A673 (cell line): ENCODE measurements at regions not wholly inside any gene's neighbourhood (a gene's known extent, or its start where the extent isn't known, plus 50 kb on each side); places are given as distances from the start of the nearest gene placed in this dataset.

Experiments used
- BruUV-seq: library from RNA; stranded (reverse); fragments of 400-500 nt; replicated peaks from 2 replicates; lab custom pipeline; 2021; lab: Mats Ljungman, UMichigan
- CTCF ChIA-PET: fragments of 300-600 bp; sonication (Branson Sonifier 250); formaldehyde crosslinking; loops from one replicate; lab custom pipeline; 2022; ENCODE audit warnings: antibody characterized with exemption; lab: Charles Lee
- POLR2A ChIA-PET: fragments of 300-600 bp; sonication (Branson Sonifier 250); formaldehyde crosslinking; loops from one replicate; lab custom pipeline; 2022; ENCODE audit warnings: antibody characterized with exemption; ENCODE audit not compliant: low non-redundant PET; lab: Charles Lee
- DNase-seq: peaks from one replicate; pipeline ENCODE4 v3.0.0-alpha.2; 2015; ENCODE audit warnings: low spot score
- H3K27ac ChIP-seq: fragments of 200-600 bp; sonication (generic); 2 replicates; pipeline ENCODE4 v1.5.1; 2016; ENCODE audit warnings: mixed run types, low read depth, mild to moderate bottlenecking, mixed read lengths, antibody characterized with exemption, low read length; ENCODE audit not compliant: poor library complexity, severe bottlenecking
- H3K27me3 ChIP-seq: fragments of 200-600 bp; sonication (generic); replicated peaks from 2 replicates; pipeline ENCODE4 v1.6.1; 2017; ENCODE audit warnings: mixed run types, low read depth, mild to moderate bottlenecking, mixed read lengths, antibody characterized with exemption, low read length; ENCODE audit not compliant: insufficient read depth, poor library complexity
- H3K36me3 ChIP-seq: fragments of 200-600 bp; sonication (generic); 2 replicates; pipeline ENCODE4 v1.6.1; 2016; ENCODE audit warnings: mixed run types, mild to moderate bottlenecking, mixed read lengths, antibody characterized with exemption, low read length; ENCODE audit not compliant: insufficient read depth, poor library complexity, severe bottlenecking
- H3K4me1 ChIP-seq: fragments of 200-600 bp; sonication (generic); 2 replicates; pipeline ENCODE4 v1.6.1; 2017; ENCODE audit warnings: mixed run types, mild to moderate bottlenecking, mixed read lengths, antibody characterized with exemption, low read length; ENCODE audit not compliant: insufficient read depth, poor library complexity, severe bottlenecking
- H3K4me3 ChIP-seq: fragments of 200-600 bp; sonication (generic); 2 replicates; pipeline ENCODE4 v1.5.1; 2016; ENCODE audit warnings: low read depth, mixed run types, mild to moderate bottlenecking, mixed read lengths, low read length; ENCODE audit not compliant: poor library complexity, severe bottlenecking
- H3K9me3 ChIP-seq: fragments of 200-600 bp; sonication (generic); 2 replicates; pipeline ENCODE4 v1.6.1; 2016; ENCODE audit warnings: mixed run types, low read depth, mild to moderate bottlenecking, mixed read lengths, antibody characterized with exemption, low read length; ENCODE audit not compliant: poor library complexity, severe bottlenecking
- CTCF ChIP-seq: fragments of 300-800, 200-600 bp; sonication (generic); conservative IDR thresholded peaks from 2 replicates; pipeline ENCODE4 v1.5.1; 2017; ENCODE audit warnings: low read depth, mild to moderate bottlenecking, antibody characterized with exemption, low read length, moderate library complexity, mixed read lengths
- EZH2 ChIP-seq: fragments of 200-600 bp; sonication (generic); IDR thresholded peaks from 2 replicates; pipeline ENCODE4 v1.6.1; 2017; ENCODE audit warnings: borderline replicate concordance, low read depth, mild to moderate bottlenecking, mixed read lengths, antibody characterized with exemption, low read length; ENCODE audit not compliant: poor library complexity, severe bottlenecking
- intact Hi-C: fragments of 100-400 bp; cut with micrococcal nuclease; formaldehyde crosslinking; loops from one replicate; pipeline ENCODE4 v1.10.0; 2022; ENCODE audit not compliant: unreplicated experiment

- no peak for DNase-seq
- TF ChIP-seq EZH2 = no peak
- TF ChIP-seq CTCF = no peak
- POLR2A ChIA-PET = no interaction called here
- H3K27ac ChIP-seq = no peak overlapping the region
- no TSS peak for BruUV-seq
- no peak overlapping the region for H3K4me3 ChIP-seq
- CTCF ChIA-PET = no interaction called here
- H3K36me3 ChIP-seq = no peaks in the 10 kb centered on the region
- intact Hi-C loops = no loop called here
- no peaks in the 10 kb centered on the region for H3K4me1 ChIP-seq
- no peaks in the 10 kb centered on the region for H3K27me3 ChIP-seq
- peaks cover 9% of the 10 kb centered on the region for H3K9me3 ChIP-seq
These were observed 130.3 kb upstream of the CHST15 start for GRCh38 chr10:124223711-124224085.

GRCh38 chr10:124222988-124223710 is 129.8 kb upstream of the CHST15 start:
- POLR2A ChIA-PET = no interaction called here
- CTCF ChIA-PET = interaction anchor here (1.0 kb wide), 1 partner anchor 181 kb away, joined by 3 read pairs; no protein-coding TSS in a partner anchor

GRCh38 chr10:124222318-124222987 is 129.1 kb upstream of the CHST15 start:
- intact Hi-C loops = no loop called here
- Histone ChIP-seq H3K27ac (no peak overlapping the region), H3K4me1 (no peaks in the 10 kb centered on the region), H3K4me3 (no peak overlapping the region), H3K27me3 (no peaks in the 10 kb centered on the region), H3K9me3 (peaks cover 5% of the 10 kb centered on the region), H3K36me3 (no peaks in the 10 kb centered on the region)
- ChIA-PET POLR2A (no interaction called here), CTCF (interaction anchor here (1.0 kb wide), 1 partner anchor 181 kb away, joined by 3 read pairs; no protein-coding TSS in a partner anchor)
- TF ChIP-seq CTCF (no peak), EZH2 (no peak)
- no peak for DNase-seq
- BruUV-seq = no TSS peak

More at GRCh38 chr10:124222988-124223710, 129.8 kb upstream of the CHST15 start:
- H3K4me1 ChIP-seq = no peaks in the 10 kb centered on the region
- BruUV-seq = no TSS peak
- no peak overlapping the region for H3K27ac ChIP-seq
- DNase-seq = no peak
- peaks cover 8% of the 10 kb centered on the region for H3K9me3 ChIP-seq
- intact Hi-C loops = no loop called here
- TF ChIP-seq EZH2 (no peak), CTCF (no peak)
- H3K4me3 ChIP-seq = no peak overlapping the region
- H3K27me3 ChIP-seq = no peaks in the 10 kb centered on the region
- H3K36me3 ChIP-seq = no peaks in the 10 kb centered on the region
